Transverse colon (tissue), 4 donors: ENCODE measurements at regions not wholly inside any gene's neighbourhood (a gene's known extent, or its start where the extent isn't known, plus 50 kb on each side); places are given as distances from the start of the nearest gene placed in this dataset.

Source experiments
- CTCF ChIP-seq, 5 experiments: fragments of 200-600 bp in 3 of 5; fragments of 450-650 bp in 2 of 5; sonication (generic) in 3 of 5; IDR thresholded peaks; 1 replicate in 2 of 5; 2 replicates in 3 of 5; pipeline ENCODE4 v1.5.1; 2016 to 2017; ENCODE audit warnings: antibody characterized with exemption in 5 of 5, inconsistent platforms in 3 of 5, mild to moderate bottlenecking in 2 of 5, moderate library complexity in 1 of 5
- EP300 ChIP-seq: sonication (generic); formaldehyde crosslinking; IDR thresholded peaks from one replicate; pipeline ENCODE4 v1.6.1; 2017; ENCODE audit warnings: antibody characterized with exemption, low read depth
- POLR2A ChIP-seq: fragments of 450-650 bp; IDR thresholded peaks from one replicate; pipeline ENCODE4 v1.6.1; 2016; ENCODE audit warnings: antibody characterized with exemption, mild to moderate bottlenecking, moderate library complexity
- POLR2AphosphoS5 ChIP-seq, 3 donors: sonication (generic); formaldehyde crosslinking; IDR thresholded peaks; one replicate each; pipeline ENCODE4 v1.6.1; 2016; ENCODE audit warnings: antibody characterized with exemption in 3 of 3

- TF ChIP-seq POLR2A (no peak), CTCF (IDR thresholded peaks at IDR 0.05) (no peak), POLR2AphosphoS5 (IDR thresholded peaks at IDR 0.05) (no peak), EP300 (no peak)
These were observed 158.3 kb downstream of the RTP5 start for GRCh38 chr2:242027676-242028450.
